Calu3 (cell line): ENCODE measurements at regions not wholly inside any gene's neighbourhood (a gene's known extent, or its start where the extent isn't known, plus 50 kb on each side); places are given as distances from the start of the nearest gene placed in this dataset.

Experiments
- BruUV-seq: library from RNA; stranded (reverse); fragments of 400-500 nt; replicated peaks from 2 replicates; lab custom pipeline; 2021; lab: Mats Ljungman, UMichigan
- CTCF ChIA-PET: fragments of 300-600 bp; sonication (Branson Sonifier 250); formaldehyde crosslinking; loops from one replicate; lab custom pipeline; 2022; ENCODE audit warnings: antibody characterized with exemption; lab: Charles Lee
- DNase-seq: peaks from one replicate; pipeline ENCODE4 v3.0.0; 2022
- H3K27ac Mint-ChIP-seq: one replicate; pipeline ENCODE4 v1.8.0; 2022; ENCODE audit warnings: mixed read lengths; ENCODE audit not compliant: unreplicated experiment
- H3K27me3 Mint-ChIP-seq: one replicate; pipeline ENCODE4 v1.8.0; 2022; ENCODE audit warnings: mixed read lengths; ENCODE audit not compliant: unreplicated experiment
- H3K36me3 Mint-ChIP-seq: one replicate; pipeline ENCODE4 v1.8.0; 2022; ENCODE audit warnings: mild to moderate bottlenecking, moderate library complexity, mixed read lengths; ENCODE audit not compliant: insufficient read depth, unreplicated experiment
- H3K4me1 Mint-ChIP-seq: one replicate; pipeline ENCODE4 v1.8.0; 2022; ENCODE audit warnings: mild to moderate bottlenecking, low read depth, mixed read lengths; ENCODE audit not compliant: unreplicated experiment
- H3K4me3 Mint-ChIP-seq: one replicate; pipeline ENCODE4 v1.8.0; 2022; ENCODE audit warnings: mild to moderate bottlenecking, low read depth, moderate library complexity, mixed read lengths; ENCODE audit not compliant: unreplicated experiment
- H3K9me3 Mint-ChIP-seq: one replicate; pipeline ENCODE4 v1.8.0; 2022; ENCODE audit warnings: low read depth, mixed read lengths; ENCODE audit not compliant: unreplicated experiment
- CTCF ChIP-seq: fragments of 200-600 bp; IDR thresholded peaks from one replicate; pipeline ENCODE4 v1.8.0; 2022; ENCODE audit warnings: antibody characterized with exemption; ENCODE audit not compliant: unreplicated experiment
- intact Hi-C: fragments of 100-400 bp; cut with micrococcal nuclease; formaldehyde crosslinking; loops from one replicate; pipeline ENCODE4 v1.10.0; 2022; ENCODE audit not compliant: unreplicated experiment

- no peaks in the 10 kb centered on the region for H3K36me3 Mint-ChIP-seq
- no peak overlapping the region for H3K27ac Mint-ChIP-seq
- intact Hi-C loops: no loop called here
- CTCF ChIA-PET: no interaction called here
- H3K27me3 Mint-ChIP-seq: no peaks in the 10 kb centered on the region
- no TSS peak for BruUV-seq
- H3K4me3 Mint-ChIP-seq: no peak overlapping the region
- H3K4me1 Mint-ChIP-seq: no peaks in the 10 kb centered on the region
- TF ChIP-seq CTCF: no peak
- no peaks in the 10 kb centered on the region for H3K9me3 Mint-ChIP-seq
- DNase-seq: no peak
These were observed 360.3 kb downstream of the WDR11 start for GRCh38 chr10:121211446-121211845.

GRCh38 chr10:121213437-121213836 lies 362.3 kb downstream of the WDR11 start:
- Mint-ChIP-seq H3K4me3 (no peak overlapping the region), H3K27me3 (no peaks in the 10 kb centered on the region), H3K9me3 (no peaks in the 10 kb centered on the region), H3K36me3 (no peaks in the 10 kb centered on the region), H3K4me1 (no peaks in the 10 kb centered on the region), H3K27ac (no peak overlapping the region)
- no TSS peak for BruUV-seq
- DNase-seq: no peak
- TF ChIP-seq CTCF: no peak
- intact Hi-C loops: no loop called here
- CTCF ChIA-PET: no interaction called here

GRCh38 chr10:121216295-121216694 lies 365.1 kb downstream of the WDR11 start:
- DNase-seq: no peak
- Mint-ChIP-seq H3K27me3 (no peaks in the 10 kb centered on the region), H3K9me3 (no peaks in the 10 kb centered on the region), H3K27ac (no peak overlapping the region), H3K36me3 (no peaks in the 10 kb centered on the region), H3K4me1 (no peaks in the 10 kb centered on the region), H3K4me3 (no peak overlapping the region)
- CTCF ChIA-PET: no interaction called here
- TF ChIP-seq CTCF: no peak
- intact Hi-C loops: no loop called here
- BruUV-seq: no TSS peak

DNA sequence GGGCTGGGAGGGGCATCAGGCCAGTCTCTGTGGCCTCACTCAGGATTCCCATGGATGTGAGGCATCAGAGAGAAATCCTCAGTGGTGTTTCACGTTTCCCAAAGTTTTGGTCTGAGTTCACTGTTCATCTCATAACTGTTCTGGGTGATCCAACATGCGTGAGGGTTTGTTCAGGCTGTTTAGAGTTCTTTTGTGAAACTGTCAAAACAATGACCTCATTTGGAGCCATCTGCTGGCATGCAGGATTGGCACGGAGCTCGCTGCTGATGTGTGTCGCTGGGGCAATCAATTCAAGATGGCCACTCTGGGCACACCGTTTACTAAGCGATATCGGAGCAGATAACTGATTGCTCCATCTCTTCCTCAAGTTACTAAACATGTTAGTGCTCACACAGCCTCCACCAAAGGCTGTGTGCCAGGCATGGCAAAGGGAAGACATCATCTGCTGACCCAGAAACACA lies 365.6 kb downstream of the WDR11 start:
- TF ChIP-seq CTCF: no peak
- CTCF ChIA-PET: no interaction called here
- Mint-ChIP-seq H3K9me3 (no peaks in the 10 kb centered on the region), H3K27me3 (no peaks in the 10 kb centered on the region), H3K27ac (no peak overlapping the region), H3K4me1 (no peaks in the 10 kb centered on the region), H3K4me3 (no peak overlapping the region), H3K36me3 (no peaks in the 10 kb centered on the region)
- DNase-seq: no peak
- BruUV-seq: no TSS peak
- intact Hi-C loops: no loop called here
